ENCODE measurements at regions not wholly inside any gene's neighbourhood (a gene's known extent, or its start where the extent isn't known, plus 50 kb on each side); places are given as distances from the start of the nearest gene placed in this dataset.

- TF ChIP-seq CTCF (IDR thresholded peaks at IDR 0.05 in 2 of 3, conservative IDR thresholded peaks at IDR 0.05 in 1 of 3; ENCODE audit: control insufficient read depth in 2 of 3, extremely low read depth in 1 of 3, insufficient read depth in 1 of 3, low read depth in 3 of 3, low read length in 3 of 3) (no peak), HDAC2 (IDR thresholded peaks at IDR 0.05) (no peak), CREB1 (IDR thresholded peaks at IDR 0.05; ENCODE audit: low read depth) (no peak), ASH2L (IDR thresholded peaks at IDR 0.05; ENCODE audit: borderline replicate concordance, low read depth) (no peak), PML (IDR thresholded peaks at IDR 0.05; ENCODE audit: low read length) (no peak), MXI1 (IDR thresholded peaks at IDR 0.05; ENCODE audit: low read depth, low read length) (no peak), POU2F2 (IDR thresholded peaks at IDR 0.05; ENCODE audit: borderline replicate concordance, low read depth, low read length) (no peak)
Observed at GRCh38 chr11:127063241-127063640, 62.7 kb upstream of the KIRREL3 start (continued).

- intact Hi-C loops (cut with micrococcal nuclease; ENCODE audit: unreplicated experiment) = no loop called here
- FAIRE-seq = no peak
- no peaks in the 10 kb centered on the region for H3K36me3 ChIP-seq (ENCODE audit: control insufficient read depth in 2 of 2, insufficient read depth in 2 of 2, low read length in 1 of 2)
Observed at GRCh38 chr11:127061947-127062346, 61.4 kb upstream of the KIRREL3 start.

More at GRCh38 chr11:127061947-127062346, 61.4 kb upstream of the KIRREL3 start:
- RAD21 ChIA-PET (ENCODE audit: unreplicated experiment) = no interaction called here
- BruUV-seq (replicated peaks) = no TSS peak
- no peaks in the 10 kb centered on the region for H3K79me2 ChIP-seq (ENCODE audit: control insufficient read depth, insufficient read depth, low read length)
- H3K27me3 ChIP-seq (replicated peaks in 1 of 2; ENCODE audit: control insufficient read depth in 2 of 2, insufficient read depth in 2 of 2, low read length in 1 of 2) = no peaks in the 10 kb centered on the region
- ATAC-seq (no peak), DNase-seq (ENCODE audit: low read depth, low spot score) (no peak)
- no peaks in the 10 kb centered on the region for H3K9me3 ChIP-seq (replicated peaks; ENCODE audit: control insufficient read depth, insufficient read depth, low read length)
- H4K20me1 ChIP-seq (ENCODE audit: control insufficient read depth, insufficient read depth) = no peaks in the 10 kb centered on the region
- no peak overlapping the region for H3K4me2 ChIP-seq (ENCODE audit: control insufficient read depth, insufficient read depth)
- H3K9ac ChIP-seq (ENCODE audit: control insufficient read depth, insufficient read depth, low read length) = no peak overlapping the region
- H3K4me1 ChIP-seq (ENCODE audit: control insufficient read depth, insufficient read depth, low read length) = no peaks in the 10 kb centered on the region
- no peak overlapping the region for H2AFZ ChIP-seq (ENCODE audit: control insufficient read depth, low read depth, low read length)
- CTCF ChIA-PET = interaction anchor here (1.3 kb wide), 1 partner anchor 11 kb away, joined by 4 read pairs; no protein-coding TSS in a partner anchor
- POLR2A ChIA-PET = no interaction called here
- SMC1A ChIA-PET (ENCODE audit: uncharacterized antibody, unreplicated experiment) = no interaction called here
- H3K27ac ChIP-seq (ENCODE audit: control insufficient read depth, insufficient read depth) = no peak overlapping the region
- no peak overlapping the region for H3K4me3 ChIP-seq
- in situ Hi-C loops (cut with MboI) = no loop called here
- TF ChIP-seq SPI1 (IDR thresholded peaks at IDR 0.05; ENCODE audit: borderline replicate concordance, insufficient read depth, low read depth, low read length) (peak; percentile 45; the same call in 1 of the 2 replicates), MXI1 (IDR thresholded peaks at IDR 0.05; ENCODE audit: low read depth, low read length) (no peak)

Data from GM12878 (cell line).